ENCODE measurements at regions not wholly inside any gene's neighbourhood (a gene's known extent, or its start where the extent isn't known, plus 50 kb on each side); places are given as distances from the start of the nearest gene placed in this dataset.

DNA sequence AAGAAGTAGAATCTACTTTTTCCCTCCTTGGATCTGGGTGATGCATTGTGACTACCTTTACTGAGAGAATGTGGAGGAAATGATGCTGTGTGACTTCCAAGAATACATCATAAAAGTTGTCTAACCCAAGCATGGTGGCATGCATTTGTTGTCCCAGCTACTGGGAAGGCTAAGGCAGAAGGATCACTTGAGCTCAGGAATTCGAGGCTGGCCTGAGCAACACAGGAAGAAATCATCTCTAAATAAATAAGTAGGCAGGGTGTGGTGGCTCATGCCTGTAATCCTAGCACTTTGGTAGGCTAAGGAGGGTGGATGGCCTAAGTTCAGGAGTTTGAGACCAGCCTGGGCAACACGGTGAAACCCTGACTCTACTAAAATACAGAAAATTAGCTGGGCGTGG is 143.2 kb upstream of the VLDLR start:
- Mint-ChIP-seq H3K4me1 (ENCODE audit: unreplicated experiment) (peaks cover 30% of the 10 kb centered on the region), H3K9me3 (ENCODE audit: unreplicated experiment) (no peaks in the 10 kb centered on the region), H3K36me3 (ENCODE audit: unreplicated experiment) (peaks cover 5% of the 10 kb centered on the region), H3K27ac (ENCODE audit: unreplicated experiment) (no peak overlapping the region), H3K4me3 (ENCODE audit: unreplicated experiment) (no peak overlapping the region), H3K27me3 (ENCODE audit: unreplicated experiment) (no peaks in the 10 kb centered on the region)
- TF ChIP-seq, protein P1, sequence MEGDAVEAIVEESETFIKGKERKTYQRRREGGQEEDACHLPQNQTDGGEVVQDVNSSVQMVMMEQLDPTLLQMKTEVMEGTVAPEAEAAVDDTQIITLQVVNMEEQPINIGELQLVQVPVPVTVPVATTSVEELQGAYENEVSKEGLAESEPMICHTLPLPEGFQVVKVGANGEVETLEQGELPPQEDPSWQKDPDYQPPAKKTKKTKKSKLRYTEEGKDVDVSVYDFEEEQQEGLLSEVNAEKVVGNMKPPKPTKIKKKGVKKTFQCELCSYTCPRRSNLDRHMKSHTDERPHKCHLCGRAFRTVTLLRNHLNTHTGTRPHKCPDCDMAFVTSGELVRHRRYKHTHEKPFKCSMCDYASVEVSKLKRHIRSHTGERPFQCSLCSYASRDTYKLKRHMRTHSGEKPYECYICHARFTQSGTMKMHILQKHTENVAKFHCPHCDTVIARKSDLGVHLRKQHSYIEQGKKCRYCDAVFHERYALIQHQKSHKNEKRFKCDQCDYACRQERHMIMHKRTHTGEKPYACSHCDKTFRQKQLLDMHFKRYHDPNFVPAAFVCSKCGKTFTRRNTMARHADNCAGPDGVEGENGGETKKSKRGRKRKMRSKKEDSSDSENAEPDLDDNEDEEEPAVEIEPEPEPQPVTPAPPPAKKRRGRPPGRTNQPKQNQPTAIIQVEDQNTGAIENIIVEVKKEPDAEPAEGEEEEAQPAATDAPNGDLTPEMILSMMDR (IDR thresholded peaks at IDR 0.05): no peak
- DNase-seq (ENCODE audit: extremely low spot score, unreplicated experiment): no peak

DNA sequence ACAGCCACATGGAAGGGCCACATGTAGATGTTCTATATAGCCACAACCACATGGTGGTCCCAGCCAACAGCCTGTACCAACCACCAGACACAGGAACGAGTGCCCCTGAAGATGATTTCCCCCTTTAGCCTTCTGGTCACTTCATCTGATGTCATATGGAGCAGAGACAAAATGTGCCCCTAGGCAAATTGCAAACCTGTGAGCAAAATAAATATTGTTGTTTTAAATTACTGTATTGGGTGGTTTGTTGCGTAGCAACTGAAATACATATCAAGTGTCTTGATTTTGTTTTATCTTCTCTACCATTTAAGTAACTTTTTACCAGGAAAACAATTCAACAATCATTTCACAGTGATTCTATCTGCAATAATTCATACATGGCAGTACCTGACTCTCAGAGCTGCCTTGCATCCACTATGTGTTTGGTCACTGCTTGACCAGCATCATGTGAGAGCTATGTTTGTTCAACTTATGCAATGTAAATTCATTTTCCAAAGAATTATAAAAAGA is 142.5 kb upstream of the VLDLR start:
- Mint-ChIP-seq H3K4me1 (ENCODE audit: unreplicated experiment) (peaks cover 30% of the 10 kb centered on the region), H3K36me3 (ENCODE audit: unreplicated experiment) (peaks cover 5% of the 10 kb centered on the region), H3K27me3 (ENCODE audit: unreplicated experiment) (no peaks in the 10 kb centered on the region), H3K27ac (ENCODE audit: unreplicated experiment) (peak overlapping the region; percentile 48), H3K4me3 (ENCODE audit: unreplicated experiment) (no peak overlapping the region), H3K9me3 (ENCODE audit: unreplicated experiment) (no peaks in the 10 kb centered on the region)
- TF ChIP-seq, protein P1 (IDR thresholded peaks at IDR 0.05): no peak
- no peak for DNase-seq (ENCODE audit: extremely low spot score, unreplicated experiment)

DNA sequence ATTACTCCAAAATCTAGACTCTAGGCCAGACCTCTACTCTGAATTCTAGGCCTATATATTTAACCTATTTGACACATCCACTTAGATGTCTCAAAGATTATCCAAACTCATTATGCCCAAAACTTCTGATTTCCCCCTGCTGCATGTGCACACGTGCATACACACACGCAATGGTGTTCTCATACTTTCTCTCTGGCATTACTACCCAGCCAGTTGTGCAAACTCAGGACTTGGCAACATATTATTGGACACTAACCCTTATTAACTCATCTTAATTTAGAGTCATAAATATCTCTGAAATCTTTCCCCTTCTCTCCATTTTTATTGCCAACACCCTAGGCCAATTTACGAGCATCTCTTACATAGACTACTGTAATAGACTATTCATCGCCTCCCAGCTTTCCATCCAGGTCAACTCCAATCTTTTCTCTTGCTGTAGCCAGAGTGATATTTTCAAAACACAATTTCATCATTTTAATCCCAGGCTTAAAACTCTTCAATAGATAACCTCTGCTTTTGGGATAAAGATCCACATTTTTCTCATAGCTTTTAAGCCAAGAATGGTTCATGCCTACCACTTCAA is 141.2 kb upstream of the VLDLR start:
- no peak overlapping the region for H3K27ac Mint-ChIP-seq (ENCODE audit: unreplicated experiment)
- TF ChIP-seq, protein P1 (IDR thresholded peaks at IDR 0.05): no peak
- H3K36me3 Mint-ChIP-seq (ENCODE audit: unreplicated experiment): peaks cover 5% of the 10 kb centered on the region
- DNase-seq (ENCODE audit: extremely low spot score, unreplicated experiment): no peak
- H3K27me3 Mint-ChIP-seq (ENCODE audit: unreplicated experiment): no peaks in the 10 kb centered on the region
- H3K4me3 Mint-ChIP-seq (ENCODE audit: unreplicated experiment): no peak overlapping the region
- no peaks in the 10 kb centered on the region for H3K9me3 Mint-ChIP-seq (ENCODE audit: unreplicated experiment)
- H3K4me1 Mint-ChIP-seq (ENCODE audit: unreplicated experiment): peaks cover 30% of the 10 kb centered on the region

DNA sequence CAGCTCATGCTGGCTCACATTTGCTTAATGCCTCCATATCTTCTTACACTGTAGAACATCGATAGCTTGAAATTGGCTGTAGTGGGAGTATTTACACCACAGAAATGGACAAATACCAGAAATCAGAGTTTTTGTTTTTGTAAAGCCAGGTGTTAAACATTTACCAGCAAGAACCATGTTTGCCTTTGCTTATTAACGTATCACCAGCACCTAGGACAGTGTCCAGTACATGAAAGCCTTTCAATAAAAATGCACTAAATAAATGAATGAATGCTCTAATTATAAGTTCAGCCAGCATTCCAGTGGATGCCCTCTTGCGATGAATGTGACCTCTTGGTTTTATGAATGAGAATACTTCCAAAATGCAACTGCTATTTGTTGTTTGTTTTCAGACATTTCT is 140.4 kb upstream of the VLDLR start:
- Mint-ChIP-seq H3K4me1 (ENCODE audit: unreplicated experiment) (peaks cover 29% of the 10 kb centered on the region), H3K27me3 (ENCODE audit: unreplicated experiment) (no peaks in the 10 kb centered on the region), H3K27ac (ENCODE audit: unreplicated experiment) (no peak overlapping the region), H3K4me3 (ENCODE audit: unreplicated experiment) (no peak overlapping the region), H3K36me3 (ENCODE audit: unreplicated experiment) (peaks cover 5% of the 10 kb centered on the region), H3K9me3 (ENCODE audit: unreplicated experiment) (no peaks in the 10 kb centered on the region)
- TF ChIP-seq, protein P1 (IDR thresholded peaks at IDR 0.05): no peak
- no peak for DNase-seq (ENCODE audit: extremely low spot score, unreplicated experiment)

DNA sequence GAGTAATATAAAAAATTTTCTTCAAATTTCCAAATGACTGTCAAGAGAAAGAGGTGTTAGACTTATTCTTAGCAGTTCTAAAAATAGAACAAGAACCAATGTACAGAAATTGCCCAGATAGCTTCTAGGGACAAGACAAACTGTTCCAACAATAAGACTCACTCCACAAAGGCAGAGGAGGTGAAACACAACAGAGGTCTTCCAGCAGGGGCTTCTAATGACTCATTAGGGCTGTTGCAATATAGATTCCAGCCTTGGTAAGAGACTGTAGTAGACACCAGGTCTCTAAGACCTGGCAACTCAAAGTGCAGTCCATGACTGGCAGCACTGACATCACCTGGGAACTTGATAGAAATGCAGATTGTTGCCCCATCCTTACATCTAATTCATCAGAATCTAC is 134.6 kb upstream of the VLDLR start:
- TF ChIP-seq, protein P1 (IDR thresholded peaks at IDR 0.05): no peak
- H3K27ac Mint-ChIP-seq (ENCODE audit: unreplicated experiment): no peak overlapping the region
- DNase-seq (ENCODE audit: extremely low spot score, unreplicated experiment): no peak
- H3K4me3 Mint-ChIP-seq (ENCODE audit: unreplicated experiment): no peak overlapping the region
- H3K27me3 Mint-ChIP-seq (ENCODE audit: unreplicated experiment): no peaks in the 10 kb centered on the region
- H3K36me3 Mint-ChIP-seq (ENCODE audit: unreplicated experiment): no peaks in the 10 kb centered on the region
- H3K4me1 Mint-ChIP-seq (ENCODE audit: unreplicated experiment): peaks cover 15% of the 10 kb centered on the region
- no peaks in the 10 kb centered on the region for H3K9me3 Mint-ChIP-seq (ENCODE audit: unreplicated experiment)

Measured in osteocyte (in vitro differentiated cells).